Keratinocyte (primary cell): ENCODE measurements at regions not wholly inside any gene's neighbourhood (a gene's known extent, or its start where the extent isn't known, plus 50 kb on each side); places are given as distances from the start of the nearest gene placed in this dataset.

Experiments used
- DNase-seq: peaks from one replicate; pipeline ENCODE4 v3.0.0-alpha.2; 2011; ENCODE audit warnings: low read depth, missing footprints, low spot score
- FAIRE-seq: peaks from 2 replicates; lab custom pipeline; 2011; peaks lifted over from hg19 to GRCh38; lab: Jason Lieb, UNC
- H2AFZ ChIP-seq: 2 replicates; pipeline ENCODE4 v1.6.0; 2012; ENCODE audit warnings: low read length, control low read depth, inconsistent platforms; ENCODE audit not compliant: control insufficient read depth
- H3K27ac ChIP-seq: 2 replicates; pipeline ENCODE4 v1.5.1; 2011; ENCODE audit warnings: low read length; ENCODE audit not compliant: control insufficient read depth, insufficient read depth
- H3K27me3 ChIP-seq: 3 replicates; pipeline ENCODE4 v1.6.0; 2011; ENCODE audit warnings: low read length; ENCODE audit not compliant: control insufficient read depth, insufficient read depth; ENCODE audit errors: extremely low read depth
- H3K36me3 ChIP-seq, 2 experiments: 2 replicates in 1 of 2; 3 replicates in 1 of 2; pipeline ENCODE4 v1.5.1; 2011; ENCODE audit warnings: low read length in 2 of 2, mild to moderate bottlenecking in 1 of 2; ENCODE audit not compliant: control insufficient read depth in 2 of 2, insufficient read depth in 2 of 2; ENCODE audit errors: extremely low read depth in 1 of 2
- H3K4me1 ChIP-seq: 3 replicates; pipeline ENCODE4 v1.5.1; 2011; ENCODE audit warnings: low read length; ENCODE audit not compliant: control insufficient read depth, insufficient read depth; ENCODE audit errors: extremely low read depth
- H3K4me2 ChIP-seq: 3 replicates; pipeline ENCODE4 v1.6.0; 2011; ENCODE audit warnings: low read depth, low read length; ENCODE audit not compliant: control insufficient read depth, insufficient read depth; ENCODE audit errors: extremely low read depth
- H3K4me3 ChIP-seq, 3 experiments: fragments of 200-600 bp in 1 of 3; sonication (generic) in 1 of 3; 2 replicates in 2 of 3; 3 replicates in 1 of 3; pipeline ENCODE4 v1.5.1; 2011 to 2016; ENCODE audit warnings: low read length in 3 of 3, mild to moderate bottlenecking in 3 of 3, control low read depth in 2 of 3, inconsistent platforms in 1 of 3, low read depth in 1 of 3, mixed read lengths in 1 of 3, mixed run types in 1 of 3, moderate library complexity in 1 of 3; ENCODE audit not compliant: control insufficient read depth in 2 of 3, insufficient read depth in 2 of 3; ENCODE audit errors: extremely low read depth in 1 of 3
- H3K79me2 ChIP-seq: 2 replicates; pipeline ENCODE4 v1.6.0; 2012; ENCODE audit warnings: low read length; ENCODE audit not compliant: control insufficient read depth, insufficient read depth
- H3K9ac ChIP-seq: 3 replicates; pipeline ENCODE4 v1.6.0; 2011; ENCODE audit warnings: low read length; ENCODE audit not compliant: control insufficient read depth, insufficient read depth; ENCODE audit errors: extremely low read depth
- H3K9me1 ChIP-seq: 3 replicates; pipeline ENCODE4 v1.6.0; 2011; ENCODE audit warnings: low read length; ENCODE audit not compliant: control insufficient read depth, insufficient read depth; ENCODE audit errors: extremely low read depth
- H3K9me3 ChIP-seq: 2 replicates; pipeline ENCODE4 v1.5.1; 2012; ENCODE audit warnings: low read depth, low read length; ENCODE audit not compliant: control insufficient read depth
- H4K20me1 ChIP-seq: 3 replicates; pipeline ENCODE4 v1.6.0; 2011; ENCODE audit warnings: low read length; ENCODE audit not compliant: control insufficient read depth, insufficient read depth; ENCODE audit errors: extremely low read depth
- CTCF ChIP-seq, 3 experiments: IDR thresholded peaks in 1 of 3; conservative IDR thresholded peaks in 1 of 3; optimal IDR thresholded peaks in 1 of 3; 2 replicates in 2 of 3; 3 replicates in 1 of 3; pipeline versions ENCODE3 to v1.5.1; 2011; ENCODE audit warnings: low read length in 3 of 3, mild to moderate bottlenecking in 3 of 3, moderate library complexity in 2 of 3, control low read depth in 1 of 3, inconsistent platforms in 1 of 3; ENCODE audit not compliant: insufficient read depth in 2 of 3; ENCODE audit errors: extremely low read depth in 1 of 3
- EZH2 ChIP-seq: IDR thresholded peaks from one replicate; pipeline ENCODE4 v1.6.1; 2012; ENCODE audit warnings: inconsistent platforms, mild to moderate bottlenecking, low read length, moderate library complexity
- dilution Hi-C: fragments of 300-500 bp; cut with MboI; formaldehyde crosslinking; loops from one replicate; pipeline ENCODE4 v1.7.0; 2020; ENCODE audit warnings: low sequenced_read_pairs; ENCODE audit not compliant: extremely low pct_ligation_motif_present

- DNase-seq (no peak), FAIRE-seq (no peak)
- Histone ChIP-seq H3K9me3 (no peaks in the 10 kb centered on the region), H3K4me3 (no peak overlapping the region), H3K4me2 (no peak overlapping the region), H3K9me1 (no peaks in the 10 kb centered on the region), H2AFZ (no peak overlapping the region), H3K79me2 (no peaks in the 10 kb centered on the region), H3K27ac (no peak overlapping the region), H3K4me1 (no peaks in the 10 kb centered on the region), H3K9ac (no peak overlapping the region), H3K36me3 (no peaks in the 10 kb centered on the region), H3K27me3 (no peaks in the 10 kb centered on the region), H4K20me1 (no peaks in the 10 kb centered on the region)
- dilution Hi-C loops: no loop called here
- no peak for TF ChIP-seq CTCF (optimal IDR thresholded peaks at IDR 0.05 in 1 of 3, IDR thresholded peaks at IDR 0.05 in 1 of 3, conservative IDR thresholded peaks at IDR 0.05 in 1 of 3; ENCODE audit: extremely low read depth in 1 of 3, insufficient read depth in 2 of 3, low read length in 3 of 3)
- TF ChIP-seq EZH2: no peak
Observed at GRCh38 chr2:142435847-142436246, 305.0 kb upstream of the LRP1B start.

GRCh38 chr2:142426064-142426463 is 295.2 kb upstream of the LRP1B start:
- Histone ChIP-seq H4K20me1 (no peaks in the 10 kb centered on the region), H2AFZ (no peak overlapping the region), H3K4me1 (no peaks in the 10 kb centered on the region), H3K27me3 (no peaks in the 10 kb centered on the region), H3K4me3 (no peak overlapping the region), H3K79me2 (no peaks in the 10 kb centered on the region), H3K27ac (no peak overlapping the region), H3K36me3 (no peaks in the 10 kb centered on the region), H3K4me2 (no peak overlapping the region), H3K9me3 (no peaks in the 10 kb centered on the region), H3K9ac (no peak overlapping the region), H3K9me1 (no peaks in the 10 kb centered on the region)
- DNase-seq: no peak
- dilution Hi-C loops: no loop called here
- TF ChIP-seq CTCF (optimal IDR thresholded peaks at IDR 0.05 in 1 of 3, IDR thresholded peaks at IDR 0.05 in 1 of 3, conservative IDR thresholded peaks at IDR 0.05 in 1 of 3; ENCODE audit: extremely low read depth in 1 of 3, insufficient read depth in 2 of 3, low read length in 3 of 3): no peak
- TF ChIP-seq EZH2: no peak
- no peak for FAIRE-seq
